Heart right ventricle (tissue), 16 donors: ENCODE measurements at regions not wholly inside any gene's neighbourhood (a gene's known extent, or its start where the extent isn't known, plus 50 kb on each side); places are given as distances from the start of the nearest gene placed in this dataset.

ENCODE experiments used
- ATAC-seq, 8 donors: fragments of 200-7000 bp; cut with Tn5 transposase; one replicate each; pipeline ENCODE4 v1.9.1; 2020; ENCODE audit warnings: mild to moderate bottlenecking in 8 of 8, moderate library complexity in 8 of 8, moderate number of reproducible peaks in 1 of 8
- DNase-seq, 2 donors: peaks; one replicate each; pipeline ENCODE4 v3.0.0-alpha.2; 2020
- H3K27ac ChIP-seq, 10 donors: fragments of 200-600 bp; sonication (generic) in 2 of 10; one replicate each; pipeline versions ENCODE4 v1.5.0 to v1.8.0; 2020 to 2022; ENCODE audit warnings: mild to moderate bottlenecking in 3 of 10
- H3K27me3 ChIP-seq, 7 donors: fragments of 200-600 bp; one replicate each; pipeline ENCODE4 v1.8.0; 2021 to 2022; ENCODE audit warnings: mild to moderate bottlenecking in 2 of 7
- H3K36me3 ChIP-seq, 9 donors: fragments of 200-600 bp; sonication (generic) in 1 of 9; one replicate each; pipeline versions ENCODE4 v1.5.0 to v1.8.0; 2020 to 2022; ENCODE audit warnings: mild to moderate bottlenecking in 2 of 9
- H3K4me1 ChIP-seq, 9 donors: fragments of 200-600 bp; sonication (generic) in 1 of 9; one replicate each; pipeline versions ENCODE4 v1.5.0 to v1.8.0; 2020 to 2022; ENCODE audit warnings: mild to moderate bottlenecking in 4 of 9
- H3K4me3 ChIP-seq, 10 donors: fragments of 200-600 bp; sonication (generic) in 2 of 10; one replicate each; pipeline versions ENCODE4 v1.5.0 to v1.8.0; 2020 to 2022; ENCODE audit warnings: mild to moderate bottlenecking in 7 of 10, moderate library complexity in 2 of 10
- H3K9me3 ChIP-seq, 11 donors: fragments of 200-600 bp in 10 of 11; sonication (generic) in 2 of 11; one replicate each; pipeline versions ENCODE4 v1.5.0 to v1.8.0; 2013 to 2022; ENCODE audit warnings: mild to moderate bottlenecking in 2 of 11, control low read depth in 1 of 11, moderate library complexity in 1 of 11
- WGBS, 2 donors: extraction: QIAGEN DNeasy Blood & Tissue Kit; methylation state at CpG; one replicate each; pipeline ENCODE4 v1.1.7; 2013; ENCODE audit warnings: inconsistent platforms in 1 of 2; 5-methylcytosine and 5-hydroxymethylcytosine counted together
- intact Hi-C, 10 donors: fragments of 100-400 bp; cut with DNase I; formaldehyde crosslinking; loops; one replicate each; pipeline versions ENCODE4 v1.11.1 to v1.14.2; 2022
- TF ChIP-seq, protein P1 (sequence below), 9 donors: fragments of 200-600 bp; sonication (generic) in 2 of 9; IDR thresholded peaks; one replicate each; pipeline versions ENCODE4 v1.5.0 to v1.8.0; 2021 to 2022; ENCODE audit warnings: antibody characterized with exemption in 9 of 9, mild to moderate bottlenecking in 5 of 9, moderate library complexity in 1 of 9
- donor health status: Arrhythmogenic right ventricular cardiomyopathy.
- donor health status: ischemic (EF 13 %, LVEDD 7.1; RV severe dilation, severe dysfunction).
- donor health status: healthy with polysubstance abuse.
- donor health status: DM: no; HTN: yes; CAD: no.
- donor health status: DM: no; HTN: no; CAD: no.
- donor health status: ischemic (EF 25% LVEDD 6.9; RV normal size, moderate dysfunction).
- donor health status: ischemic (EF 25% LVEDD 5.7; RV mildly dilated, moderate dysfunction).
- donor health status: healthy.
- donor health status: DM: yes; HTN: yes; CAD: no.
- donor health status: Ischemic cardiomyopathy.
- donor health status: ischemic (EF 35%, LVEDD 5.7; RV mildly dilated, moderate dysfunction).
- donor health status: nonischemic (EF 11% LVEDD 7.7; RV severe dilation, severe dysfunction).
- donor health status: DM: yes; HTN: yes; CAD: no.
- donor health status: PGD.
- donor health status: ischemic (EF 29% LVEDD 5.4; RV normal size, mild dysfunction).
- donor health status: nonischemic (EF 23%, LVEDD 6.1; RV moderate dilation, normal function).

DNA sequence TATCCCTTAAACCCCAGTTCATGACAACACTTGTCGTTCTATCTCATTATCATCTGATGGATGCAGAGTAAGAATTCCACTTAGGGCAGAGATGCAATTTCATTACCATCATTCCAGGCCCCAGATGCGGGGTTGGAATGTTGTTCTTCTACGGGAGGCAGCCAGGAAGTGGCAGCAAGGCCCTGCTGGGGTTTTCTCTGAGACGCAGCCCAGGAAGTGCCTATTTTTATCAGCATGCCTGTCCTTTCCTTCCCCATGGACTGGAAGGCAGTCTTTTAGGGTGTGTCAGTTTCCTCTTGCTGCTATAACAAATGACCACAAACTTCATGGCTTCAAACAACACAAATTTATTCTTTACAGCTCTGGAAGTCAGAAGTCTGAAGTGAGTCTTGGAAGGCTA is 246.6 kb upstream of the DYNLRB2 start:
- peaks cover 0 to 7% (median 0%) of the 10 kb centered on the region in 7 donors for H3K27me3 ChIP-seq
- no peaks in the 10 kb centered on the region for H3K9me3 ChIP-seq
- ATAC-seq (no peak), DNase-seq (no peak)
- intact Hi-C loops, result no loop called here
- no peaks in the 10 kb centered on the region for H3K4me1 ChIP-seq
- no peak overlapping the region for H3K4me3 ChIP-seq
- TF ChIP-seq, protein P1, sequence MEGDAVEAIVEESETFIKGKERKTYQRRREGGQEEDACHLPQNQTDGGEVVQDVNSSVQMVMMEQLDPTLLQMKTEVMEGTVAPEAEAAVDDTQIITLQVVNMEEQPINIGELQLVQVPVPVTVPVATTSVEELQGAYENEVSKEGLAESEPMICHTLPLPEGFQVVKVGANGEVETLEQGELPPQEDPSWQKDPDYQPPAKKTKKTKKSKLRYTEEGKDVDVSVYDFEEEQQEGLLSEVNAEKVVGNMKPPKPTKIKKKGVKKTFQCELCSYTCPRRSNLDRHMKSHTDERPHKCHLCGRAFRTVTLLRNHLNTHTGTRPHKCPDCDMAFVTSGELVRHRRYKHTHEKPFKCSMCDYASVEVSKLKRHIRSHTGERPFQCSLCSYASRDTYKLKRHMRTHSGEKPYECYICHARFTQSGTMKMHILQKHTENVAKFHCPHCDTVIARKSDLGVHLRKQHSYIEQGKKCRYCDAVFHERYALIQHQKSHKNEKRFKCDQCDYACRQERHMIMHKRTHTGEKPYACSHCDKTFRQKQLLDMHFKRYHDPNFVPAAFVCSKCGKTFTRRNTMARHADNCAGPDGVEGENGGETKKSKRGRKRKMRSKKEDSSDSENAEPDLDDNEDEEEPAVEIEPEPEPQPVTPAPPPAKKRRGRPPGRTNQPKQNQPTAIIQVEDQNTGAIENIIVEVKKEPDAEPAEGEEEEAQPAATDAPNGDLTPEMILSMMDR (IDR thresholded peaks at IDR 0.05), result no peak
- WGBS, 2 donors, result 62 to 66% methylated on average over 4 of the region's 4 CpGs
- H3K36me3 ChIP-seq, result no peaks in the 10 kb centered on the region
- no peak overlapping the region for H3K27ac ChIP-seq

DNA sequence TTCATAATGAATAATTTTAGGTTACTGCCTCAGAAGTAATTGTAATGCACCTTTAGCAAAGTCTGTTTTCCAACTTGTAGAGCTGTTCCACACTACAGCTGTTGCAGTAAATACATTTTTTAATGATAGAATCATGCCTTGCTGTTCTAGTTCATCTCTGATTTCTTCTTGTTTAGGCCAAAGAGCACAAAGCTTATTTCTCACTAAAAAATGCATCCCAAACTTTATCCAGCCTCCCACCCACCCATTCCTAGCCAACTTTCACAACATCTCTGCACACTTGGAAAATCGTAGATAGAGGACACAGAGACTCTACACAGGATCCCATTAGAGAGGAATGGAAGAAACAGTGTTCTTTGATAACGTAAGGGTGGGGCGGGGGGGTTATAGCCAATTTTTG is 252.2 kb upstream of the DYNLRB2 start:
- H3K9me3 ChIP-seq, result no peaks in the 10 kb centered on the region
- peak in 4 of 8 donors; percentile 60 to 76 (median 68) for ATAC-seq
- WGBS, 2 donors, result 64 to 71% methylated on average over 3 of the region's 3 CpGs
- no peaks in the 10 kb centered on the region for H3K36me3 ChIP-seq
- H3K27me3 ChIP-seq, result no peaks in the 10 kb centered on the region
- H3K4me1 ChIP-seq, result no peaks in the 10 kb centered on the region
- TF ChIP-seq, protein P1 (IDR thresholded peaks at IDR 0.05), result no peak
- DNase-seq, result no peak
- intact Hi-C loops, result no loop called here
- H3K4me3 ChIP-seq, result no peak overlapping the region
- no peak overlapping the region for H3K27ac ChIP-seq

DNA sequence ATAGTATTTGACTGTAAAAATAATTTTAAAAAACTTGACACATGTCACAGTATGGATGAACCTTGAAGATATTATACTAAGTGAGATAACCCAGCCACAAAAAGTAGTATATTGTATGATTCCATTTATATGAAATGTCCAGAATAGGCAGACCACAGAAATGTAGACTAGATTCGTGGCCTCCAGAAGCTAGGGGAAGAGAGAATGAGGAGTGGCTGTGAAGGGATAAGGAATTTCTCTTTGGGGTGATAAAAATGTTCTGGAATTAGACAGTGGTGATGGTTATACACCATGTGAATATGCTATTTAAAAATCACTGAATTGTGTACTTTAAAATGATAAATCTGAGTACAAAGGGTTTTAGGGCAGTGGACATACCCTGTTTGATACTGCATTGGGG is 253.1 kb upstream of the DYNLRB2 start:
- intact Hi-C loops, result no loop called here
- no peaks in the 10 kb centered on the region for H3K4me1 ChIP-seq
- DNase-seq (no peak), ATAC-seq (no peak)
- no peaks in the 10 kb centered on the region for H3K27me3 ChIP-seq
- H3K4me3 ChIP-seq, result no peak overlapping the region
- TF ChIP-seq, protein P1 (IDR thresholded peaks at IDR 0.05), result no peak
- no peaks in the 10 kb centered on the region for H3K36me3 ChIP-seq
- H3K9me3 ChIP-seq, result peaks cover 0 to 4% (median 0%) of the 10 kb centered on the region in 11 donors
- 48 to 62% methylated on average over 1 of the region's 1 CpG for WGBS, 2 donors
- H3K27ac ChIP-seq, result no peak overlapping the region

DNA sequence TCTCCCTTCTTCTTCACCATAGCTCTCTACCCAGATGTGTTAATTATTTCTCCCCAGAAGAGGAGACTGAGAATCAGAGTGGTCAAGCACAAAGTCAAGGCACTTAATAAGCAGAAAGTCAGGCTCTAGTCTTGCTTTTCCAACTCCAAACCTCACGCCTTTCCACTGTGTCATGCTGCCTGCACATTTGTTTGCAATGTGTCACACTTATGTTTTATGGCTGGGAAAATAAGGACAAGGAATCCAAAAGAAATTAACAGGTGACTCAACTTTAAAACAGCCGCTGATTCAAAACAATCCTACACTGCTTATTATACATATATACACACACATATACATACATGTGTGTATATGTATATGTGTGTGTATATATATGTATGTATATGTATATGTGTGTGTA is 255.7 kb upstream of the DYNLRB2 start:
- H3K4me1 ChIP-seq, result no peaks in the 10 kb centered on the region
- TF ChIP-seq, protein P1 (IDR thresholded peaks at IDR 0.05), result no peak
- 84 to 89% methylated on average over 2 of the region's 2 CpGs for WGBS, 2 donors

More for the DNA sequence above, 255.7 kb upstream of the DYNLRB2 start:
- no peak overlapping the region for H3K27ac ChIP-seq
- H3K4me3 ChIP-seq, result no peak overlapping the region
- intact Hi-C loops, result no loop called here
- no peaks in the 10 kb centered on the region for H3K27me3 ChIP-seq
- ATAC-seq, result no peak
- no peaks in the 10 kb centered on the region for H3K36me3 ChIP-seq
- H3K9me3 ChIP-seq, result peaks cover 0 to 4% (median 0%) of the 10 kb centered on the region in 11 donors
- DNase-seq, result no peak
